B cell (primary cell): ENCODE measurements at regions not wholly inside any gene's neighbourhood (a gene's known extent, or its start where the extent isn't known, plus 50 kb on each side); places are given as distances from the start of the nearest gene placed in this dataset.

ENCODE experiments used
- ATAC-seq: fragments of 200-7000 bp; cut with Tn5 transposase; one replicate; pipeline ENCODE4 v1.10.0; 2021; ENCODE audit warnings: low read depth, mild to moderate bottlenecking, moderate number of reproducible peaks, moderate library complexity
- CTCF ChIA-PET: fragments of 350-600 bp; sonication (Branson Sonifier 250); formaldehyde crosslinking; loops from one replicate; lab custom pipeline; 2021; ENCODE audit warnings: antibody characterized with exemption, inconsistent platforms; lab: Charles Lee
- POLR2A ChIA-PET: fragments of 350-600 bp; sonication (Branson Sonifier 250); formaldehyde crosslinking; loops from one replicate; lab custom pipeline; 2021; ENCODE audit warnings: antibody characterized with exemption; lab: Charles Lee
- DNase-seq: peaks from one replicate; pipeline ENCODE4 v3.0.0; 2013
- H2AFZ ChIP-seq: 2 replicates; pipeline ENCODE4 v1.6.1; 2012; ENCODE audit warnings: mild to moderate bottlenecking, low read depth, low read length; ENCODE audit not compliant: insufficient read depth, poor library complexity, severe bottlenecking
- H3K27ac ChIP-seq, 2 donors: 1 replicate in 1 of 2; 2 replicates in 1 of 2; pipeline ENCODE4 v1.5.1; 2012 to 2013; ENCODE audit warnings: low read length in 2 of 2, mild to moderate bottlenecking in 2 of 2, moderate library complexity in 1 of 2
- H3K27me3 ChIP-seq, 4 experiments: fragments of 200-600 bp in 1 of 4; sonication (generic) in 1 of 4; replicated peaks in 1 of 4; 1 replicate in 2 of 4; 2 replicates in 2 of 4; pipeline versions ENCODE4 v1.6.1 to v1.7.0; 2013 to 2016; ENCODE audit warnings: low read length in 3 of 4, mild to moderate bottlenecking in 2 of 4, mixed read lengths in 1 of 4, moderate library complexity in 1 of 4; ENCODE audit not compliant: insufficient read depth in 4 of 4, control insufficient read depth in 3 of 4; ENCODE audit errors: control extremely low read depth in 1 of 4
- H3K36me3 ChIP-seq, 2 experiments: replicated peaks in 1 of 2; 1 replicate in 1 of 2; 2 replicates in 1 of 2; pipeline versions ENCODE4 v1.6.1 to v1.7.1; 2013; ENCODE audit warnings: low read length in 1 of 2; ENCODE audit not compliant: insufficient read depth in 2 of 2, control insufficient read depth in 1 of 2; ENCODE audit errors: control extremely low read depth in 1 of 2, extremely low read depth in 1 of 2
- H3K4me1 ChIP-seq, 2 donors: fragments of 200-600 bp in 1 of 2; sonication (generic) in 1 of 2; 1 replicate in 1 of 2; 2 replicates in 1 of 2; pipeline versions ENCODE4 v1.5.1 to v1.6.1; 2013 to 2017; ENCODE audit warnings: low read length in 2 of 2; ENCODE audit not compliant: control insufficient read depth in 2 of 2, insufficient read depth in 2 of 2
- H3K4me2 ChIP-seq: replicated peaks from 2 replicates; pipeline ENCODE3; 2012; ENCODE audit warnings: mild to moderate bottlenecking, low read depth, low read length; ENCODE audit not compliant: poor library complexity, severe bottlenecking
- H3K4me3 ChIP-seq, 5 experiments: fragments of 200-600 bp in 1 of 5; sonication (generic) in 1 of 5; 1 replicate in 3 of 5; 2 replicates in 2 of 5; pipeline versions ENCODE4 v1.5.1 to v1.7.0; 2011 to 2016; ENCODE audit warnings: low read length in 4 of 5, mild to moderate bottlenecking in 4 of 5, low read depth in 2 of 5, control low read depth in 1 of 5, moderate library complexity in 1 of 5; ENCODE audit not compliant: insufficient read depth in 1 of 5; ENCODE audit errors: control extremely low read depth in 1 of 5, extremely low read depth in 1 of 5
- H3K79me2 ChIP-seq: fragments of 200-600 bp; sonication (generic); one replicate; pipeline ENCODE4 v1.6.0; 2016; ENCODE audit warnings: low read length; ENCODE audit not compliant: control insufficient read depth, insufficient read depth
- H3K9ac ChIP-seq: fragments of 200-600 bp; sonication (generic); 2 replicates; pipeline ENCODE4 v1.6.1; 2017; ENCODE audit warnings: mild to moderate bottlenecking, low read length, moderate library complexity
- H3K9me3 ChIP-seq, 3 donors: one replicate each; pipeline versions ENCODE4 v1.6.1 to v1.7.1; 2013; ENCODE audit warnings: low read length in 2 of 3; ENCODE audit not compliant: control insufficient read depth in 2 of 3, insufficient read depth in 1 of 3; ENCODE audit errors: control extremely low read depth in 1 of 3
- H4K20me1 ChIP-seq: 2 replicates; pipeline ENCODE4 v1.6.0; 2012; ENCODE audit warnings: mild to moderate bottlenecking, low read length; ENCODE audit not compliant: insufficient read depth, control insufficient read depth, poor library complexity, severe bottlenecking
- H3K27ac Mint-ChIP-seq: one replicate; pipeline ENCODE4 v1.8.0; 2021; ENCODE audit warnings: mixed read lengths
- H3K27me3 Mint-ChIP-seq: one replicate; pipeline ENCODE4 v1.8.0; 2021; ENCODE audit warnings: mixed read lengths
- H3K4me1 Mint-ChIP-seq: one replicate; pipeline ENCODE4 v1.8.0; 2021; ENCODE audit warnings: mixed read lengths
- H3K4me3 Mint-ChIP-seq: one replicate; pipeline ENCODE4 v1.8.0; 2021; ENCODE audit warnings: mixed read lengths
- H3K9me3 Mint-ChIP-seq: one replicate; pipeline ENCODE4 v1.8.0; 2022; ENCODE audit warnings: mixed read lengths; ENCODE audit not compliant: insufficient read depth
- CTCF ChIP-seq: fragments of 200-600 bp; IDR thresholded peaks from one replicate; pipeline ENCODE4 v1.8.0; 2022; ENCODE audit warnings: antibody characterized with exemption, mild to moderate bottlenecking
- EZH2 ChIP-seq: IDR thresholded peaks from 2 replicates; pipeline ENCODE4 v1.6.1; 2012; ENCODE audit warnings: borderline replicate concordance, low read depth, mild to moderate bottlenecking, moderate library complexity, low read length; ENCODE audit not compliant: insufficient read depth, poor library complexity, severe bottlenecking
- WGBS: methylation state at CpG from one replicate; pipeline ENCODE4 v1.1.5; 2013; ENCODE audit warnings: missing lambda C conversion rate; ENCODE audit not compliant: insufficient coverage; 5-methylcytosine and 5-hydroxymethylcytosine counted together
- intact Hi-C: fragments of 100-400 bp; cut with micrococcal nuclease; formaldehyde crosslinking; loops from one replicate; pipeline ENCODE4 v1.10.0; 2022

GRCh38 chr13:73222627-73223305, 164.0 kb downstream of the KLF5 start:
- Histone ChIP-seq H2AFZ (no peak overlapping the region), H3K27ac (no peak overlapping the region), H4K20me1 (no peaks in the 10 kb centered on the region), H3K9ac (no peak overlapping the region), H3K4me3 (no peak overlapping the region), H3K36me3 (no peaks in the 10 kb centered on the region), H3K27me3 (no peaks in the 10 kb centered on the region), H3K9me3 (peaks cover 0 to 4% (median 0%) of the 10 kb centered on the region in 3 donors), H3K79me2 (no peaks in the 10 kb centered on the region), H3K4me2 (no peak overlapping the region), H3K4me1 (no peaks in the 10 kb centered on the region)
- WGBS, result 90% methylated on average over 4 of the region's 6 CpGs
- Mint-ChIP-seq H3K4me1 (no peaks in the 10 kb centered on the region), H3K4me3 (no peak overlapping the region), H3K27me3 (no peaks in the 10 kb centered on the region), H3K9me3 (peaks cover 2% of the 10 kb centered on the region), H3K27ac (no peak overlapping the region)
- DNase-seq, result no peak
- TF ChIP-seq EZH2 (no peak), CTCF (no peak)
- intact Hi-C loops, result no loop called here
- ChIA-PET POLR2A (no interaction called here), CTCF (no interaction called here)
- no peak for ATAC-seq

- CTCF ChIA-PET, result no interaction called here
- Histone ChIP-seq H3K4me3 (no peak overlapping the region), H3K4me2 (no peak overlapping the region), H3K9me3 (peaks cover 0 to 4% (median 0%) of the 10 kb centered on the region in 3 donors), H4K20me1 (no peaks in the 10 kb centered on the region), H3K9ac (no peak overlapping the region), H2AFZ (no peak overlapping the region), H3K27me3 (no peaks in the 10 kb centered on the region), H3K79me2 (no peaks in the 10 kb centered on the region), H3K4me1 (no peaks in the 10 kb centered on the region), H3K27ac (no peak overlapping the region), H3K36me3 (no peaks in the 10 kb centered on the region)
- no peak for ATAC-seq
- H3K27ac Mint-ChIP-seq, result no peak overlapping the region
- no peaks in the 10 kb centered on the region for H3K4me1 Mint-ChIP-seq
- no peak for DNase-seq
- 70% methylated on average over 7 of the region's 8 CpGs for WGBS
- H3K27me3 Mint-ChIP-seq, result no peaks in the 10 kb centered on the region
- TF ChIP-seq CTCF (no peak), EZH2 (no peak)
- no peaks in the 10 kb centered on the region for H3K9me3 Mint-ChIP-seq
- H3K4me3 Mint-ChIP-seq, result no peak overlapping the region
- POLR2A ChIA-PET, result no interaction called here
- intact Hi-C loops, result no loop called here
Measured at GRCh38 chr13:73220966-73221720, 162.3 kb downstream of the KLF5 start.
